D721Med (cell line): ENCODE measurements at regions not wholly inside any gene's neighbourhood (a gene's known extent, or its start where the extent isn't known, plus 50 kb on each side); places are given as distances from the start of the nearest gene placed in this dataset.

Experiments
- DNase-seq: peaks from one replicate; pipeline ENCODE4 v3.0.0; 2011; ENCODE audit warnings: low spot score; ENCODE audit not compliant: insufficient read length
- FAIRE-seq: peaks from 2 replicates; lab custom pipeline; 2011; peaks lifted over from hg19 to GRCh38; lab: Jason Lieb, UNC
- TF ChIP-seq, protein P1 (sequence below): IDR thresholded peaks from 2 replicates; pipeline ENCODE4 v1.5.1; 2012; ENCODE audit warnings: mild to moderate bottlenecking, control low read depth; ENCODE audit not compliant: insufficient read depth; ENCODE audit errors: missing control alignments

DNA sequence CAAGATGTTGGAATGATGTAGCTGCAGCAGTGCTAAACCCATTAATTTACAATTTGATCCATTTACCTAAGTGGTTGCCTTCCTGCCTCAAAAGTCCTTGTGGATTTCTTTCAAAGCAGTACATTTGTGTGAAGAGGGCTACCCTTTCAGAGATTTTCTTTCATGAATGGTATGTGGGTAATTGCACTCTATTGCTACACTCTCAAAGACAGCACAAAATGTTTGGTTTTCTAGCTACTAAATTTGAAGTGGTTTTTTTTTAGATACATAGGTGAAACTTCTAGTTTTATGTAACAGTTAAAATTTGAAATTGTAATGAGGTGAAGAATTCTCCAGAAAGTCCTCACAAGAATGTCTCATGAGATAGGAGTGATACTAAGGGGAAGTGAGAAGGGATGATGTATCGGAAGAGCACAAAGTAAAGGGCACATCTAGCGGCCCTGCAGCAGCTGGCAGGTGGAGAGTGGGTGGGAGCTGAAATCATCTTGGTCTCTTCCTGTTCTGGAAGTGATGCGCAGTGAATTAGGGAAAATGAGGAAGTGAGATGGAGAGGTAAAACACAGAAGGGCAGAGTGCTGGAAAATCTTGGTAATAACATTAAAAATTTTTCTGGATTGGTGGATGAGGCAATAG, 236.8 kb upstream of the MAN1A1 start:
- TF ChIP-seq, protein P1, sequence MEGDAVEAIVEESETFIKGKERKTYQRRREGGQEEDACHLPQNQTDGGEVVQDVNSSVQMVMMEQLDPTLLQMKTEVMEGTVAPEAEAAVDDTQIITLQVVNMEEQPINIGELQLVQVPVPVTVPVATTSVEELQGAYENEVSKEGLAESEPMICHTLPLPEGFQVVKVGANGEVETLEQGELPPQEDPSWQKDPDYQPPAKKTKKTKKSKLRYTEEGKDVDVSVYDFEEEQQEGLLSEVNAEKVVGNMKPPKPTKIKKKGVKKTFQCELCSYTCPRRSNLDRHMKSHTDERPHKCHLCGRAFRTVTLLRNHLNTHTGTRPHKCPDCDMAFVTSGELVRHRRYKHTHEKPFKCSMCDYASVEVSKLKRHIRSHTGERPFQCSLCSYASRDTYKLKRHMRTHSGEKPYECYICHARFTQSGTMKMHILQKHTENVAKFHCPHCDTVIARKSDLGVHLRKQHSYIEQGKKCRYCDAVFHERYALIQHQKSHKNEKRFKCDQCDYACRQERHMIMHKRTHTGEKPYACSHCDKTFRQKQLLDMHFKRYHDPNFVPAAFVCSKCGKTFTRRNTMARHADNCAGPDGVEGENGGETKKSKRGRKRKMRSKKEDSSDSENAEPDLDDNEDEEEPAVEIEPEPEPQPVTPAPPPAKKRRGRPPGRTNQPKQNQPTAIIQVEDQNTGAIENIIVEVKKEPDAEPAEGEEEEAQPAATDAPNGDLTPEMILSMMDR, result no peak
- DNase-seq (no peak), FAIRE-seq (no peak)

DNA sequence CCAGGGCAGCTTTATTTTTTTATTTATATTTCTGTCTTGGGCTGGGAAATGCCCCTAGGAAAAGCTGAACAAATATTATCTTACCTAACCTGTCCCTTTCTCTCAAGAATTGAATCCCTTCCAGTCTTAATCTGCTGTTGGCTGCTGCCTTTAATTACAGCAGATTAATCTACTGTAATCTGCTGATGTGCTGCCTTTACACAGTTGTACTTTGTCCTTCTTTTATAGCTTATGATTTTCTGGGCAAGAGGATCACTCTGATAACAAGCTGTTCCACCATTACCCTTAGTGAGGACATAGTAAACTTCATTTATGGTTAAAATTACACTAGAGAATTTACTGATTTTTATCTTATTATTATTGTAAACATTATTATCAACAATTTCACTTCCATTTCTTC, 234.5 kb upstream of the MAN1A1 start:
- no peak for DNase-seq
- TF ChIP-seq, protein P1, result no peak
- peak; percentile 86 for FAIRE-seq

DNA sequence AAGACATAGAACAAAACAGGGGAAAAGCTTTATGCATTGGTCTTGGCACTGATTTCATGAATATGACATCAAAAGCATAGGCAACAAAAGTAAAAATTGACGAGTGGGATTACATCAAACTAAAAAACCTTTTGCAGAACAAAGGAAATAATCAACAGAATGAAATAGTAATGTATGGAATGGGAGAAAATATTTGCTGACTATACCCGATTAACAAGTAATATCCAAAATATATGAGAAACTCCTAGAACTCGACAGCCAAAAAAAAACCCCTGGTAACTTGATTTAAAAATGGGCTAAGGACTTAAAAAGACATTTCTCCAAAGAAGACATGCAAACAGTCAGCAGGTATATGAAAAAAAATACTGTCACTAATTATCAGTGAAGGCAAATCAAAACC, 231.7 kb upstream of the MAN1A1 start:
- peak; percentile 64 for FAIRE-seq
- DNase-seq, result no peak
- TF ChIP-seq, protein P1, result no peak

DNA sequence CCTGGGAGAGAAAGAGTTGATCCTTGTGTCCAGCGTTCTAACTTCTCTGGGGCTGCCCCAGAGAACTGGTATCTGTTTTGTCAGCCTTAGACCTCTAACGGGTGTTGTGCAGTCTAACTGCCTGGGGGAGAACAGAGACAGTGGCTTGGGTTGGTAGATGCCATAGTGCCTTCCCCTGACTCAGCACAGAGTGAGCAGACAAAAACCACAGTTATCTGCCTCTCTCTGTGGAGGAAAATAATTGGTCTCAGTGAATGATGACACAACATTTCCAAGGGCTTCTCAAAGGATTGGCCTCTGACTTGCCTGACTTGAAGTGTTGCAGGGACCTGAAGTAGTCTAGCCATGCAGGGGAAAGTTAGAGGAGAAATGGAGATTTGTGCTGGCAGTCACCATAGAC, 226.2 kb upstream of the MAN1A1 start:
- FAIRE-seq, result no peak
- TF ChIP-seq, protein P1, result no peak
- DNase-seq, result no peak

DNA sequence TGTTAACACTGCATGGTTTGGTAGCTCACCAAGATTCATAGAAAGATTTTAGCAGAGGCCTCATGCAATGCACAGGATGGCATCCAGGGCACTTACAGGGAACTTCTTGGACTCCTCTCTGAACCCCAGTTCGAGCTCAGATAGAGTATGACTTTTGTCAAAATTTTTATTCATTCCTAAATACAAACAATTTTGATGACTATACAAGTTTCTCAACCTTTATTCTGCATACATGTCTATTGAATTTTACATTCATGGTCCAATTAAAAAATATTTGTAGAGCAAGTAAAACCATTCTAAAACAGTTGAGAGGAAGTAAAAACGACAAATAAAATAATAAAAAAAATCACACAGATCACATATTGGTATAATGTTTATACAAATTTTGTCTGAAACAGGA, 219.0 kb upstream of the MAN1A1 start:
- TF ChIP-seq, protein P1, result no peak
- DNase-seq, result no peak
- no peak for FAIRE-seq

DNA sequence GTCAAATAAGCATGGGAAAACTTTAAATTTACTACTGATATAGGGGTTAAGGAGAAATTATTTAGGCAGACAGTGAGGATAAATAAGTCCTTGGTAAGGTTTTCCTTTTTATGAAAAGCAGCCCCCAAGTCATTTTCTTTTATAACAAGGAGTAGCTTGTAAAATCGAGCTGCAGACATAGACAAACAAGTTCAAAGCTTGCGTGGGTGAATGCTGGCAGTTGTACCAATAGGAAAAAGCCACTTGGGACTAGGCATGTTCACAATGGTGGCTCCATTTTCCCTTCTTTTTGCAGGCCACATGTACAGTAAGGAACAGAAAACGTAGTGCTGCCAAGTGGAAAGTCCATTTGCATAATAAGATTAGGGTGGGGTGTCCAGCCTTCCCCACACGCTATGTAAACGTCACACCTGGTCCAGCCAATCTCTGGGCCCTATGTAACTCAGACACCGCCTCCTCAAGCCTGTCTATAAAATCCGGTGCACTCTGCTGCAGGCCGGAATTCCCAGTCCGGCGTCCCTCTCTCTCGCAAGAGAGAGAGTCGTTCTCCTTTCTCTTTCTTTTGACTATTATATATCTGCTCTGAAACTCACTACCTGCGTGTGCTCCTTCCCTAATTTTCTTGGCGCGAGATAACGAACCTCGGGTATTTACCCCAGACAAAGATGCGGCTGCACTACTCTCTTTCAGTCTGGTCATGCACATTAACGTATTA, 217.1 kb upstream of the MAN1A1 start:
- DNase-seq (no peak), FAIRE-seq (no peak)
- TF ChIP-seq, protein P1, result no peak

DNA sequence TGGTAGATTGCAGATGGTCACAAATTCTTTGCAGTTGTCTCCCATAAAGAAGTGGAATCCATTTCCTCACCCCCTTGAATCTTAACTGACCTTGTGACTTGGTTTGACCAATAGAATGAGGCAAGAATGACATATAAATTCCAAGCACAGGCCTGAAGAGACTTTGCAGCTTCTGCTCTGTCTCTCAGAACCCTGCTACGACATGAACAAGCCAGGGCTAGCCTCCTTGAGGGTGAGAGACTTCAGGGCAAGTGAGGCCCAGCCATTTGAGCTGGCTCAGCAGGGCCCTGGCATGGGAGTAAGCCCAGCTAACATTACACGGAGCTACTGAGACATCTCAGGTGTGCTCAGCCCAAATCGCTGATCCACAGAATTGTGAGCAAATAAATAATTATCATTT, 216.3 kb upstream of the MAN1A1 start:
- TF ChIP-seq, protein P1, result no peak
- DNase-seq (no peak), FAIRE-seq (no peak)
